Panc1 (cell line): ENCODE measurements at regions not wholly inside any gene's neighbourhood (a gene's known extent, or its start where the extent isn't known, plus 50 kb on each side); places are given as distances from the start of the nearest gene placed in this dataset.

Source experiments
- ATAC-seq: fragments of 200-7000 bp; cut with Tn5 transposase; 2 replicates; pipeline ENCODE4 v1.9.1; 2020; ENCODE audit warnings: mild to moderate bottlenecking, moderate library complexity
- BruUV-seq: library from RNA; stranded (reverse); fragments of 400-500 nt; replicated peaks from 2 replicates; lab custom pipeline; 2021; lab: Mats Ljungman, UMichigan
- CTCF ChIA-PET: fragments of 300-600 bp; sonication (Branson Sonifier 250); formaldehyde crosslinking; loops from one replicate; lab custom pipeline; 2022; ENCODE audit warnings: antibody characterized with exemption; lab: Charles Lee
- POLR2A ChIA-PET: fragments of 300-600 bp; sonication (Branson Sonifier 250); formaldehyde crosslinking; loops from one replicate; lab custom pipeline; 2022; ENCODE audit warnings: antibody characterized with exemption; lab: Charles Lee
- DNase-seq: peaks from one replicate; pipeline ENCODE4 v3.0.0-alpha.2; 2010; ENCODE audit warnings: low read depth, low spot score
- H3K27ac ChIP-seq: 2 replicates; pipeline ENCODE4 v1.5.1; 2011; ENCODE audit warnings: mild to moderate bottlenecking, low read length, inconsistent platforms
- H3K27me3 ChIP-seq: fragments of 200-500 bp; sonication (Bioruptor generic); 2 replicates; pipeline ENCODE4 v1.6.0; 2014; ENCODE audit warnings: low read length, inconsistent platforms; ENCODE audit not compliant: control insufficient read depth, insufficient read depth
- H3K36me3 ChIP-seq: fragments of 200-500 bp; sonication (Bioruptor generic); 2 replicates; pipeline ENCODE4 v1.5.1; 2014; ENCODE audit warnings: inconsistent platforms, mild to moderate bottlenecking, low read length, moderate library complexity; ENCODE audit not compliant: control insufficient read depth, insufficient read depth
- H3K4me1 ChIP-seq: 2 replicates; pipeline ENCODE4 v1.5.1; 2011; ENCODE audit warnings: inconsistent platforms, mild to moderate bottlenecking, low read length, moderate library complexity; ENCODE audit not compliant: control insufficient read depth, insufficient read depth
- H3K4me3 ChIP-seq, 2 experiments: 2 replicates each; pipeline ENCODE4 v1.5.1; 2011 to 2012; ENCODE audit warnings: low read depth in 2 of 2, low read length in 2 of 2, mild to moderate bottlenecking in 2 of 2, inconsistent platforms in 1 of 2, moderate library complexity in 1 of 2
- H3K9me3 ChIP-seq: fragments of 200-500 bp; sonication (Bioruptor generic); 2 replicates; pipeline ENCODE4 v1.5.1; 2014; ENCODE audit warnings: low read depth, mild to moderate bottlenecking, inconsistent platforms, low read length, moderate library complexity; ENCODE audit not compliant: control insufficient read depth, insufficient read depth
- POLR2AphosphoS5 ChIP-seq: IDR thresholded peaks from 2 replicates; pipeline ENCODE4 v1.6.1; 2012; ENCODE audit warnings: mild to moderate bottlenecking, low read depth, low read length, moderate library complexity
- SIN3A ChIP-seq: IDR thresholded peaks from 2 replicates; pipeline ENCODE4 v1.6.1; 2012; ENCODE audit warnings: low read depth, mild to moderate bottlenecking, low read length, moderate library complexity, borderline replicate concordance; ENCODE audit not compliant: insufficient read depth
- TCF7L2 ChIP-seq: IDR thresholded peaks from 2 replicates; pipeline ENCODE4 v1.6.1; 2011; ENCODE audit warnings: mild to moderate bottlenecking, low read depth, low read length, inconsistent platforms
- in situ Hi-C: cut with HindIII; loops from 2 replicates; pipeline ENCODE4 v1.10.0; 2016; ENCODE audit warnings: low sequenced_read_pairs, low pct_unique_long_range_greater_than_20kb
- intact Hi-C: fragments of 100-400 bp; cut with micrococcal nuclease; formaldehyde crosslinking; loops from one replicate; pipeline ENCODE4 v1.10.0; 2022; ENCODE audit not compliant: unreplicated experiment
- TF ChIP-seq, protein P1 (sequence below): fragments of 450-650 bp; IDR thresholded peaks from 2 replicates; pipeline ENCODE4 v1.5.1; 2017; ENCODE audit warnings: mild to moderate bottlenecking
- TF ChIP-seq, protein P2 (sequence below), 2 experiments: IDR thresholded peaks; 2 replicates each; pipeline ENCODE4 v1.6.1; 2011 to 2012; ENCODE audit warnings: low read depth in 2 of 2, control low read depth in 1 of 2, low read length in 1 of 2, mild to moderate bottlenecking in 1 of 2, moderate library complexity in 1 of 2; ENCODE audit not compliant: insufficient read depth in 1 of 2

- Histone ChIP-seq H3K36me3 (no peaks in the 10 kb centered on the region), H3K27ac (no peak overlapping the region), H3K4me3 (no peak overlapping the region), H3K9me3 (no peaks in the 10 kb centered on the region), H3K27me3 (peaks cover 11% of the 10 kb centered on the region), H3K4me1 (no peaks in the 10 kb centered on the region; the same call in 1 of the 2 replicates)
- intact Hi-C loops, result no loop called here
- no TSS peak for BruUV-seq
- ATAC-seq, result no peak
- in situ Hi-C loops, result no loop called here
- ChIA-PET CTCF (no interaction called here), POLR2A (no interaction called here)
- no peak for TF ChIP-seq TCF7L2
- TF ChIP-seq, protein P1, sequence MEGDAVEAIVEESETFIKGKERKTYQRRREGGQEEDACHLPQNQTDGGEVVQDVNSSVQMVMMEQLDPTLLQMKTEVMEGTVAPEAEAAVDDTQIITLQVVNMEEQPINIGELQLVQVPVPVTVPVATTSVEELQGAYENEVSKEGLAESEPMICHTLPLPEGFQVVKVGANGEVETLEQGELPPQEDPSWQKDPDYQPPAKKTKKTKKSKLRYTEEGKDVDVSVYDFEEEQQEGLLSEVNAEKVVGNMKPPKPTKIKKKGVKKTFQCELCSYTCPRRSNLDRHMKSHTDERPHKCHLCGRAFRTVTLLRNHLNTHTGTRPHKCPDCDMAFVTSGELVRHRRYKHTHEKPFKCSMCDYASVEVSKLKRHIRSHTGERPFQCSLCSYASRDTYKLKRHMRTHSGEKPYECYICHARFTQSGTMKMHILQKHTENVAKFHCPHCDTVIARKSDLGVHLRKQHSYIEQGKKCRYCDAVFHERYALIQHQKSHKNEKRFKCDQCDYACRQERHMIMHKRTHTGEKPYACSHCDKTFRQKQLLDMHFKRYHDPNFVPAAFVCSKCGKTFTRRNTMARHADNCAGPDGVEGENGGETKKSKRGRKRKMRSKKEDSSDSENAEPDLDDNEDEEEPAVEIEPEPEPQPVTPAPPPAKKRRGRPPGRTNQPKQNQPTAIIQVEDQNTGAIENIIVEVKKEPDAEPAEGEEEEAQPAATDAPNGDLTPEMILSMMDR, result no peak
- TF ChIP-seq, protein P2, sequence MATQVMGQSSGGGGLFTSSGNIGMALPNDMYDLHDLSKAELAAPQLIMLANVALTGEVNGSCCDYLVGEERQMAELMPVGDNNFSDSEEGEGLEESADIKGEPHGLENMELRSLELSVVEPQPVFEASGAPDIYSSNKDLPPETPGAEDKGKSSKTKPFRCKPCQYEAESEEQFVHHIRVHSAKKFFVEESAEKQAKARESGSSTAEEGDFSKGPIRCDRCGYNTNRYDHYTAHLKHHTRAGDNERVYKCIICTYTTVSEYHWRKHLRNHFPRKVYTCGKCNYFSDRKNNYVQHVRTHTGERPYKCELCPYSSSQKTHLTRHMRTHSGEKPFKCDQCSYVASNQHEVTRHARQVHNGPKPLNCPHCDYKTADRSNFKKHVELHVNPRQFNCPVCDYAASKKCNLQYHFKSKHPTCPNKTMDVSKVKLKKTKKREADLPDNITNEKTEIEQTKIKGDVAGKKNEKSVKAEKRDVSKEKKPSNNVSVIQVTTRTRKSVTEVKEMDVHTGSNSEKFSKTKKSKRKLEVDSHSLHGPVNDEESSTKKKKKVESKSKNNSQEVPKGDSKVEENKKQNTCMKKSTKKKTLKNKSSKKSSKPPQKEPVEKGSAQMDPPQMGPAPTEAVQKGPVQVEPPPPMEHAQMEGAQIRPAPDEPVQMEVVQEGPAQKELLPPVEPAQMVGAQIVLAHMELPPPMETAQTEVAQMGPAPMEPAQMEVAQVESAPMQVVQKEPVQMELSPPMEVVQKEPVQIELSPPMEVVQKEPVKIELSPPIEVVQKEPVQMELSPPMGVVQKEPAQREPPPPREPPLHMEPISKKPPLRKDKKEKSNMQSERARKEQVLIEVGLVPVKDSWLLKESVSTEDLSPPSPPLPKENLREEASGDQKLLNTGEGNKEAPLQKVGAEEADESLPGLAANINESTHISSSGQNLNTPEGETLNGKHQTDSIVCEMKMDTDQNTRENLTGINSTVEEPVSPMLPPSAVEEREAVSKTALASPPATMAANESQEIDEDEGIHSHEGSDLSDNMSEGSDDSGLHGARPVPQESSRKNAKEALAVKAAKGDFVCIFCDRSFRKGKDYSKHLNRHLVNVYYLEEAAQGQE (IDR thresholded peaks at IDR 0.05; ENCODE audit: insufficient read depth in 1 of 2, low read depth in 2 of 2, low read length in 1 of 2), result no peak
- TF ChIP-seq POLR2AphosphoS5, result no peak
- no peak for TF ChIP-seq SIN3A
- DNase-seq, result no peak
Observed at GRCh38 chr10:128956149-128956548, 510.9 kb upstream of the MGMT start.

GRCh38 chr10:128957221-128957620, 509.8 kb upstream of the MGMT start:
- Histone ChIP-seq H3K27ac (no peak overlapping the region), H3K4me3 (no peak overlapping the region), H3K27me3 (peaks cover 11% of the 10 kb centered on the region), H3K36me3 (no peaks in the 10 kb centered on the region), H3K9me3 (no peaks in the 10 kb centered on the region), H3K4me1 (no peaks in the 10 kb centered on the region; the same call in 1 of the 2 replicates)
- DNase-seq, result no peak
- no TSS peak for BruUV-seq
- ATAC-seq, result no peak
- TF ChIP-seq, protein P2 (IDR thresholded peaks at IDR 0.05; ENCODE audit: insufficient read depth in 1 of 2, low read depth in 2 of 2, low read length in 1 of 2), result no peak
- TF ChIP-seq SIN3A, result no peak
- TF ChIP-seq POLR2AphosphoS5, result no peak
- no peak for TF ChIP-seq TCF7L2
- TF ChIP-seq, protein P1, result no peak
- in situ Hi-C loops (no loop called here), intact Hi-C loops (no loop called here)
- CTCF ChIA-PET, result no interaction called here
- POLR2A ChIA-PET, result no interaction called here
